ENCODE measurements at regions not wholly inside any gene's neighbourhood (a gene's known extent, or its start where the extent isn't known, plus 50 kb on each side); places are given as distances from the start of the nearest gene placed in this dataset.

- TF ChIP-seq CTCF (IDR thresholded peaks at IDR 0.05) (no peak), POLR2A (IDR thresholded peaks at IDR 0.05) (no peak), POLR2AphosphoS5 (IDR thresholded peaks at IDR 0.05) (no peak)
These were observed 137.6 kb upstream of the ECI2 start for GRCh38 chr6:4272996-4273395.

All from breast epithelium (tissue), 3 donors.